ENCODE measurements at regions not wholly inside any gene's neighbourhood (a gene's known extent, or its start where the extent isn't known, plus 50 kb on each side); places are given as distances from the start of the nearest gene placed in this dataset.

DNA sequence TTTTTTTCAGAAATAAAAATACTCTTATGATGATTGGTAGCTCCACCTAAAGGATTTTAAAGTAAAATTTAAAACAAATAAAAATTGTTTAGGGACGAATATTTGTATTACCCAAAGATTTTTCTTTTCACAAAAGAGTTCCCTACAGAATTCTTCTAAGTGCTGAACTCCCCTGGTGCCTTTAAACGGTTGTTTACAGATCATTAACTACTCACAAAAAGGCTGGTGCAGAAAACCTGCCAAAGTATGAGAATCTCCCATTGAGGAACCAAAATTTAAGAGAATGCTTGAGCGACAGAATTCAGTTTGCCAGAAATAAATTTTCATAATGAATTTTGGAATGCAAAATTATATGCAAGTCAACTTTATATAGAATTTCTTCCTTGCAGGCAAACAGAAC, 497.8 kb upstream of the NR2F2 start:
- TF ChIP-seq, protein P1, sequence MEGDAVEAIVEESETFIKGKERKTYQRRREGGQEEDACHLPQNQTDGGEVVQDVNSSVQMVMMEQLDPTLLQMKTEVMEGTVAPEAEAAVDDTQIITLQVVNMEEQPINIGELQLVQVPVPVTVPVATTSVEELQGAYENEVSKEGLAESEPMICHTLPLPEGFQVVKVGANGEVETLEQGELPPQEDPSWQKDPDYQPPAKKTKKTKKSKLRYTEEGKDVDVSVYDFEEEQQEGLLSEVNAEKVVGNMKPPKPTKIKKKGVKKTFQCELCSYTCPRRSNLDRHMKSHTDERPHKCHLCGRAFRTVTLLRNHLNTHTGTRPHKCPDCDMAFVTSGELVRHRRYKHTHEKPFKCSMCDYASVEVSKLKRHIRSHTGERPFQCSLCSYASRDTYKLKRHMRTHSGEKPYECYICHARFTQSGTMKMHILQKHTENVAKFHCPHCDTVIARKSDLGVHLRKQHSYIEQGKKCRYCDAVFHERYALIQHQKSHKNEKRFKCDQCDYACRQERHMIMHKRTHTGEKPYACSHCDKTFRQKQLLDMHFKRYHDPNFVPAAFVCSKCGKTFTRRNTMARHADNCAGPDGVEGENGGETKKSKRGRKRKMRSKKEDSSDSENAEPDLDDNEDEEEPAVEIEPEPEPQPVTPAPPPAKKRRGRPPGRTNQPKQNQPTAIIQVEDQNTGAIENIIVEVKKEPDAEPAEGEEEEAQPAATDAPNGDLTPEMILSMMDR (conservative IDR thresholded peaks at IDR 0.05 in 1 of 2, IDR thresholded peaks at IDR 0.05 in 1 of 2; ENCODE audit: extremely low read depth in 1 of 2, insufficient read depth in 1 of 2, low read depth in 1 of 2, low read length in 2 of 2): no peak
- TF ChIP-seq EZH2 (IDR thresholded peaks at IDR 0.05; ENCODE audit: borderline replicate concordance, low read length): no peak
